ENCODE measurements at regions not wholly inside any gene's neighbourhood (a gene's known extent, or its start where the extent isn't known, plus 50 kb on each side); places are given as distances from the start of the nearest gene placed in this dataset.

DNA sequence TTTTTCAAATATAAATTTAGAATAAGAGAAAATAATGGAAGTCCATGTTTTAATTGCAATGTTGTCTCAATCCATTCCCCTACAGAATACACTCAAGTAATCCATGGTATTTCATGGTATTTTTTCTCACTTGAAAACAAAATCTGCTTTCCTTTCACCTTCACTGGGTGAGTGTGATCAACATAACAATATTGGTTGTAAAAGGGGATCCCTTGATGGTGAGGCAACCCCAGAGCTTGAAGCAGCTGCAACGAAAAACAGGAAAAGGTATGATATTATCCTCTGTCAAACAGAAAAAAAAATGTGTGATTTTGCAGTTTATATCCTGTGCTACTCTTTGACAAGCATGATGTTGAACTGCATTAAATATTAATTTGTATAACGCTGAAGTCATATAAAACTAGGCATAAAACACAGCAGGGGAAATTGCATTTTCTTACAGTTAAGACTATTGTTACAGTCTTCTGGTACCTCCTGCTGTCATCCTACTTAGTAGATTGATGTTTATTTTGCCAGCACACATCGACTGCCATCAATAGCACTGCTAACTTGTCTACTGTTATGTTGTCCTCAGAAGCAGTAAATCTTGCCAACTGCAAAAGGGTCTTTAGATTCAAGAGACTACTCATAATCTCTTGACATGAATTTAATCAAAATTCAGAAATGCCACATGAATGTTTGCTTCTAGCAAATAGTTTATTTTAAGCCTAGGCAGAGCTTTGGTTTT is 373.1 kb upstream of the MIR17HG start:
- Histone ChIP-seq H3K9me3 (no peaks in the 10 kb centered on the region), H3K27ac (no peak overlapping the region), H3K27me3 (no peaks in the 10 kb centered on the region), H3K4me3 (replicated peaks in 1 of 3) (no peak overlapping the region), H3K4me1 (no peaks in the 10 kb centered on the region), H3K36me3 (no peaks in the 10 kb centered on the region)
- intact Hi-C loops (cut with DNase I), result no loop called here
- no peak for TF ChIP-seq POLR2A (IDR thresholded peaks at IDR 0.05)
- TF ChIP-seq, protein P1, sequence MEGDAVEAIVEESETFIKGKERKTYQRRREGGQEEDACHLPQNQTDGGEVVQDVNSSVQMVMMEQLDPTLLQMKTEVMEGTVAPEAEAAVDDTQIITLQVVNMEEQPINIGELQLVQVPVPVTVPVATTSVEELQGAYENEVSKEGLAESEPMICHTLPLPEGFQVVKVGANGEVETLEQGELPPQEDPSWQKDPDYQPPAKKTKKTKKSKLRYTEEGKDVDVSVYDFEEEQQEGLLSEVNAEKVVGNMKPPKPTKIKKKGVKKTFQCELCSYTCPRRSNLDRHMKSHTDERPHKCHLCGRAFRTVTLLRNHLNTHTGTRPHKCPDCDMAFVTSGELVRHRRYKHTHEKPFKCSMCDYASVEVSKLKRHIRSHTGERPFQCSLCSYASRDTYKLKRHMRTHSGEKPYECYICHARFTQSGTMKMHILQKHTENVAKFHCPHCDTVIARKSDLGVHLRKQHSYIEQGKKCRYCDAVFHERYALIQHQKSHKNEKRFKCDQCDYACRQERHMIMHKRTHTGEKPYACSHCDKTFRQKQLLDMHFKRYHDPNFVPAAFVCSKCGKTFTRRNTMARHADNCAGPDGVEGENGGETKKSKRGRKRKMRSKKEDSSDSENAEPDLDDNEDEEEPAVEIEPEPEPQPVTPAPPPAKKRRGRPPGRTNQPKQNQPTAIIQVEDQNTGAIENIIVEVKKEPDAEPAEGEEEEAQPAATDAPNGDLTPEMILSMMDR (IDR thresholded peaks at IDR 0.05), result no peak
- WGBS, 2 donors, result 20 to 32% methylated on average over 3 of the region's 3 CpGs
- DNase-seq, result no peak

DNA sequence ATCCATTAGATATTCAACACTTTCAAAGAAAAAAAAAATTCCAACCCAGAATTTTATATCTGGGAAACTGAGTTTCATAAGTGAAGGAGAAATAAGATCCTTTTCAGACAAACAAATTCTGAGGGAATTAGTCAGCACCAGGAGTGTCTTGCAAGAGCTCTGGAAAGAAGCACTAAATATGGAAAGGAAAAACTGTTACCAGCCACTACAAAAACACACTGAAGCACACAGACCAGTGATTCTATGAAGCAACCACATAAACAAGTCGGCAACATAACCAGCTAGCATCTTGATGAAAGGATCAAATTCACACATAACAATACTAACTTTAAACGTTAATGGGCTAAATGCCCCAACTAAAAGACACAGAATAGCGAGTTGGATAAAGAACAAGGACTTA is 368.4 kb upstream of the MIR17HG start:
- intact Hi-C loops (cut with DNase I), result no loop called here
- Histone ChIP-seq H3K9me3 (no peaks in the 10 kb centered on the region), H3K27ac (no peak overlapping the region), H3K4me3 (replicated peaks in 1 of 3) (no peak overlapping the region), H3K27me3 (no peaks in the 10 kb centered on the region), H3K36me3 (no peaks in the 10 kb centered on the region), H3K4me1 (no peaks in the 10 kb centered on the region)
- no peak for DNase-seq
- no peak for TF ChIP-seq POLR2A (IDR thresholded peaks at IDR 0.05)
- TF ChIP-seq, protein P1 (IDR thresholded peaks at IDR 0.05), result no peak
- WGBS, 2 donors, result 84 to 85% methylated on average over 3 of the region's 3 CpGs

DNA sequence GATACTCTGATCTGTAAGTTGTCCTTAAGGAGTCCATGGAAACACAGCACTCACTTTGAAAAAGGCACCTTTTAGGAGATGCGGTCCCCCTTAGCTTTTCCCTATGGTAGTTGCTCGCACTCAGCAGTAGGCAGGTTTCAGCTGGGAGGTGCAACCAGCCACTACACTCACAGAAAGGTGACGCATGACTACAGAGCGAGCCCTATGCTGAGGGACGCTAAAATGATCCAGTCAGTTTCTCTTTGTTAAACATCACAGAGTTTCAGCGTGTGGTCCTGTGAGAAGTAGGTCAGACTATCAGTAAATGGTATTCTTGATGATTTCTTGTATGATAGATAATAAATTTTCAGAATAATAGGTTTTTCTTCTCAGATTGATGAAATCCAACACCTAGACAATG is 362.7 kb upstream of the MIR17HG start:
- no peak overlapping the region for H3K27ac ChIP-seq
- TF ChIP-seq POLR2A (IDR thresholded peaks at IDR 0.05), result no peak
- TF ChIP-seq, protein P1 (IDR thresholded peaks at IDR 0.05), result no peak

DNA sequence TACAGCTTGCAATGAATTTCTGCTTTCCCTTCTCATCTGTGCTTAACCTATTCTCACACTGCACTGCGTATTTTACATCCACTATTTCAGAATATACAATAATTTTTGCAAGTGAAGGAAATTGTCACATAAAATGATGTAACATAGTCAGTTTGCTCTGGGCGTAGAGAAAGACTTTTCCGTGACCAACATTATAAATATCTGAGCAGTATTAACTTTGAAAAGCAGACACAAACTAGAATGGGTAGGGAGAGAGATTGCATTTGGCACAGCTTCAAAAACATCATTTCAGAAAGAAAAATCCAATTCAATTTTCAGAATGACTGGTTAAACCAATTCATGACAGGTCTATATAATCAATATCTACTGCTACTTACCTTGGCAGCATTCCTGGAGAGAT is 352.5 kb upstream of the MIR17HG start:
- 82 to 88% methylated on average over 3 of the region's 3 CpGs for WGBS, 2 donors
- H3K4me3 ChIP-seq (replicated peaks in 1 of 3), result no peak overlapping the region
- intact Hi-C loops (cut with DNase I), result no loop called here
- H3K4me1 ChIP-seq, result no peaks in the 10 kb centered on the region
- H3K9me3 ChIP-seq, result no peaks in the 10 kb centered on the region
- H3K36me3 ChIP-seq, result no peaks in the 10 kb centered on the region
- TF ChIP-seq, protein P1 (IDR thresholded peaks at IDR 0.05), result no peak
- TF ChIP-seq POLR2A (IDR thresholded peaks at IDR 0.05), result no peak
- no peak overlapping the region for H3K27ac ChIP-seq
- DNase-seq, result no peak
- no peaks in the 10 kb centered on the region for H3K27me3 ChIP-seq

More for the DNA sequence above, 362.7 kb upstream of the MIR17HG start:
- H3K36me3 ChIP-seq, result no peaks in the 10 kb centered on the region
- no peak for DNase-seq
- intact Hi-C loops (cut with DNase I), result no loop called here
- no peaks in the 10 kb centered on the region for H3K9me3 ChIP-seq
- H3K4me3 ChIP-seq (replicated peaks in 1 of 3), result no peak overlapping the region
- 83 to 87% methylated on average over 6 of the region's 6 CpGs for WGBS, 2 donors
- H3K27me3 ChIP-seq, result no peaks in the 10 kb centered on the region
- no peaks in the 10 kb centered on the region for H3K4me1 ChIP-seq

DNA sequence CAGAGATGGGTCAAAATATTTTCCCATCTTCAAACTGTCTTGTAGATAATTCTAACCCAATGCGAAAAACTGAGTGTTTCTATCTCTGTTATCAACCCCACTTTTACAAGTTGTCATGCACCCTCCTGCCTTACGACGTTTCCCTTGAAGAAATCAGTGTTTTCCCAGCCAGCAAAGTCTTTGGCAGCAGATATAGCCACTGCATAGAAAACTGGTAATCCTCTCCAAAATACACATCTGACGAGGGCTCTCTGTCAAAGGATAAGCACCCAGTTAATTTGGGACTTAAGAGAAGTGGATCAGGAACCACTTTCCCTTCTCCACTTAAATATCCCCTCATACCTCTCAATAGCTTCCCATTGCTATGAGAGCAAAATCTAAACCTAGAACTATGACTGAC is 351.9 kb upstream of the MIR17HG start:
- intact Hi-C loops (cut with DNase I), result no loop called here
- no peak for TF ChIP-seq POLR2A (IDR thresholded peaks at IDR 0.05)
- TF ChIP-seq, protein P1 (IDR thresholded peaks at IDR 0.05), result no peak
- DNase-seq, result no peak
- H3K27me3 ChIP-seq, result no peaks in the 10 kb centered on the region
- no peak overlapping the region for H3K4me3 ChIP-seq (replicated peaks in 1 of 3)
- no peaks in the 10 kb centered on the region for H3K4me1 ChIP-seq
- H3K9me3 ChIP-seq, result no peaks in the 10 kb centered on the region
- no peaks in the 10 kb centered on the region for H3K36me3 ChIP-seq
- 49 to 50% methylated on average over 4 of the region's 4 CpGs for WGBS, 2 donors
- no peak overlapping the region for H3K27ac ChIP-seq

Measured in thyroid gland (tissue), 4 donors.